Lower lobe of right lung (tissue), 2 donors: ENCODE measurements at regions not wholly inside any gene's neighbourhood (a gene's known extent, or its start where the extent isn't known, plus 50 kb on each side); places are given as distances from the start of the nearest gene placed in this dataset.
A peak's percentile ranks its signal among the peaks of the same experiment; 100 is the strongest.

Experiments
- ATAC-seq, 2 donors: fragments of 200-7000 bp; cut with Tn5 transposase; one replicate each; pipeline ENCODE4 v1.9.1; 2020 to 2022; ENCODE audit warnings: mild to moderate bottlenecking in 2 of 2, moderate library complexity in 2 of 2
- DNase-seq: peaks from one replicate; pipeline ENCODE4 v3.0.0-alpha.2; 2020
- H3K27ac ChIP-seq: fragments of 200-600 bp; one replicate; pipeline ENCODE4 v1.8.0; 2022
- H3K27me3 ChIP-seq: fragments of 200-600 bp; one replicate; pipeline ENCODE4 v1.8.0; 2022; ENCODE audit warnings: low read depth
- H3K36me3 ChIP-seq: fragments of 200-600 bp; one replicate; pipeline ENCODE4 v1.8.0; 2022; ENCODE audit warnings: mild to moderate bottlenecking
- H3K4me1 ChIP-seq: fragments of 200-600 bp; one replicate; pipeline ENCODE4 v1.8.0; 2022
- H3K4me3 ChIP-seq: fragments of 200-600 bp; one replicate; pipeline ENCODE4 v1.8.0; 2022; ENCODE audit warnings: mild to moderate bottlenecking
- H3K9me3 ChIP-seq: fragments of 200-600 bp; one replicate; pipeline ENCODE4 v1.8.0; 2022
- intact Hi-C: fragments of 100-400 bp; cut with DNase I; formaldehyde crosslinking; loops from one replicate; pipeline ENCODE4 v1.11.0; 2022
- TF ChIP-seq, protein P1 (sequence below): fragments of 200-600 bp; IDR thresholded peaks from one replicate; pipeline ENCODE4 v1.8.0; 2022; ENCODE audit warnings: antibody characterized with exemption, mild to moderate bottlenecking
- donor health status: DM: no; HTN: yes; CAD: no; lungs with severe emphysema.

- no peak overlapping the region for H3K27ac ChIP-seq
- no peak overlapping the region for H3K4me3 ChIP-seq
- no peaks in the 10 kb centered on the region for H3K4me1 ChIP-seq
- H3K36me3 ChIP-seq = no peaks in the 10 kb centered on the region
- H3K9me3 ChIP-seq = no peaks in the 10 kb centered on the region
- intact Hi-C loops = no loop called here
- TF ChIP-seq, protein P1, sequence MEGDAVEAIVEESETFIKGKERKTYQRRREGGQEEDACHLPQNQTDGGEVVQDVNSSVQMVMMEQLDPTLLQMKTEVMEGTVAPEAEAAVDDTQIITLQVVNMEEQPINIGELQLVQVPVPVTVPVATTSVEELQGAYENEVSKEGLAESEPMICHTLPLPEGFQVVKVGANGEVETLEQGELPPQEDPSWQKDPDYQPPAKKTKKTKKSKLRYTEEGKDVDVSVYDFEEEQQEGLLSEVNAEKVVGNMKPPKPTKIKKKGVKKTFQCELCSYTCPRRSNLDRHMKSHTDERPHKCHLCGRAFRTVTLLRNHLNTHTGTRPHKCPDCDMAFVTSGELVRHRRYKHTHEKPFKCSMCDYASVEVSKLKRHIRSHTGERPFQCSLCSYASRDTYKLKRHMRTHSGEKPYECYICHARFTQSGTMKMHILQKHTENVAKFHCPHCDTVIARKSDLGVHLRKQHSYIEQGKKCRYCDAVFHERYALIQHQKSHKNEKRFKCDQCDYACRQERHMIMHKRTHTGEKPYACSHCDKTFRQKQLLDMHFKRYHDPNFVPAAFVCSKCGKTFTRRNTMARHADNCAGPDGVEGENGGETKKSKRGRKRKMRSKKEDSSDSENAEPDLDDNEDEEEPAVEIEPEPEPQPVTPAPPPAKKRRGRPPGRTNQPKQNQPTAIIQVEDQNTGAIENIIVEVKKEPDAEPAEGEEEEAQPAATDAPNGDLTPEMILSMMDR = no peak
- DNase-seq (no peak), ATAC-seq (no peak)
- H3K27me3 ChIP-seq = no peaks in the 10 kb centered on the region
Observed at GRCh38 chr11:26204839-26205238, 127.1 kb upstream of the ANO3 start.

DNA sequence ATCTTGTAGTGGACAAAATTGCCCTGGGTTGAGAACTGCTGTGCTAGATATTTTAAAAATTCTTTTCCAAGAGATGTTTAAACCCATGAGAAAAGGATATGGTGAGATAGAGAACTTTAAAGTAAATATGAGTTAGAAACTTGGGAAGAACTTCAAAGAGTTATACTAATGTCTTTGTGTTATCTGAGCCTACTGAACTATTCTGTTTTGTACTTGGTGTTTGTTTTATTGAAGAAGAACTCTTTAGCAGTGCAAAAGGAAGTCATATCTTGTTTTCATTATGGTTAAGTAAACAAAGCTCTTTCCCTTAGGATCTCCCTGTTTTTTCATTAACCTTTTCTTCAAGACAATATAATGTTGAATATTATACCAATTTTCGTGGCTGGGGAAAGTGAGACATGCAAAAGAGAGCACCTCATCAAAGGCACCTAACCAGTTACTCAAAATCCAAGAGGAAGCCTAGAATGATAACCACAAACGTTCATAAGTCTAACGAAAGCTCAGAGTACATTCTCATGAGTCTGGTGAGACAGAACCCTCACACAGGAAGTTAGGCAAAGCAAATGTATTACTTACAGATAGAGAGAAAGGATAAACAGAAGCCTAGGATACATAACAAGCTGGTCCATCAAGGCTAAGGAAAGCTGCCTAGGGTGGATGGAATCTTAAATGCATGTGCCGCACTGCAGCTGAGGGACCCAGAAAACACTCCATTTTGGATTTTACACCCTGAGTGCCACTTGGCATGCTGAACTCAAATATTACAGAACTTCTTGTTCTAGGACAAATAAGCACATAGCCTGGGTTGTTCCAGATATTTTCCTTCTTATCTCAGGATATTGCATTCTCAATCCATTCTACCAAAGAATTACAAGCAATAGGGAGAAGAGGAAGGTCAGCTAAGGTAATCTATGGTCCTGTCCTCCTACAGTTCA, 112.5 kb upstream of the ANO3 start:
- intact Hi-C loops = loop anchor here (10.0 kb wide), 1 partner anchor 235 kb away; no protein-coding TSS in a partner anchor
- TF ChIP-seq, protein P1 = no peak
- no peak for DNase-seq
- Histone ChIP-seq H3K27me3 (no peaks in the 10 kb centered on the region), H3K27ac (peak overlapping the region; percentile 5), H3K4me1 (peaks cover 9% of the 10 kb centered on the region), H3K4me3 (no peak overlapping the region), H3K36me3 (no peaks in the 10 kb centered on the region), H3K9me3 (no peaks in the 10 kb centered on the region)
- peak; percentile 65 to 80 for ATAC-seq

DNA sequence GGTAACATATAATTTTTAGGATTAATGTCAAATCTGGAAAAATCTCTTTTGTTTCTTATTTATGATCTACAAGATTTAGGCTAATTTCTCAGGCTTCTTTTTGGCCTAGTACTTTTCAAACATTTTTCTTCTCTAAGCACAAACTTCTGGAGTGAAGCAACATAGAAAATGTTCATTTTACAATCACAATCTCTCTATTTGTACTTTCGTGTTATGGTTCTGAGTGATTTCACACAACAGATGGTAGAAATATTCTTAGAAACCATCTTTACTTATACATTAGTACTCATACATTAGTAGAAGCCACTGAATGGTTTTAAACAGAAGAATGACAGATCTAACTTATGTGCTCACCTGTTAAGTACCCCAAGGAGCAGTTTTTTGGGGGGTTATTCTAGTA, 106.3 kb upstream of the ANO3 start:
- DNase-seq (no peak), ATAC-seq (no peak)
- no peak overlapping the region for H3K27ac ChIP-seq
- H3K4me3 ChIP-seq = no peak overlapping the region
- H3K27me3 ChIP-seq = no peaks in the 10 kb centered on the region
- H3K4me1 ChIP-seq = no peaks in the 10 kb centered on the region
- TF ChIP-seq, protein P1 = no peak
- intact Hi-C loops = loop anchor here (10.0 kb wide), 1 partner anchor 241 kb away; no protein-coding TSS in a partner anchor
- no peaks in the 10 kb centered on the region for H3K9me3 ChIP-seq
- H3K36me3 ChIP-seq = no peaks in the 10 kb centered on the region

GRCh38 chr11:26227301-26227746, 104.6 kb upstream of the ANO3 start:
- no peak for DNase-seq
- Histone ChIP-seq H3K4me1 (no peaks in the 10 kb centered on the region), H3K9me3 (no peaks in the 10 kb centered on the region), H3K27me3 (no peaks in the 10 kb centered on the region), H3K36me3 (no peaks in the 10 kb centered on the region), H3K4me3 (no peak overlapping the region), H3K27ac (no peak overlapping the region)
- intact Hi-C loops = loop anchor here (10.0 kb wide), 1 partner anchor 243 kb away; no protein-coding TSS in a partner anchor
- TF ChIP-seq, protein P1 = peak; percentile 54
- peak; percentile 52 to 72 for ATAC-seq

DNA sequence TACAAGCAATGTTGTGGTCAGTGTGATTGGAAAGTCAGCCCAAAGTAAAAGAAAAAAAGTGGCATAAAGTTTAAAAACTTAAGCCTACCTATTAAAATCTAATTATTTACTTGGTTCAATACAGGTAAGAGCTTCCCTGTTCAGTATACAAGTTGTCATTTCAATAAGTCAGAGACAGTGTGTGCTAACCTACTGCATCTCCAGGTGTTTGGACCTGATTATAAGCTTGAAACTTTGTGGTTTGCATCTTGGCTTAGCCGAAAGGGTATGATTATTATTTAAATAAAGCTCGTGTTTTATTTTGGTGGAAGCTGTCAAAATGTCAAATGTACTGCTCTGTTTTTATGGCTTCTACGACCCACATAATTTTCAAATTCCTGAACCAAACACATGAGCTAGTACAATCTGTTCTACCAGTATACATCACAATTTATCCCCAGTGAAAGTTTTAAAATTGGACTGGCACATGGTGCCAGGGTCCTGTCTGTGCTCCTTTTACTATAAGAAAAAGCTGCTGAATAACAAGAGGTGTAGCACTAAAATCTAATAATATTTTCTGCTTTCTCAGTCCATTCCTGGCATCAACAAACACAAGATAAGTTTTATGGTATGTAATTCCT, 103.9 kb upstream of the ANO3 start:
- H3K27me3 ChIP-seq = no peaks in the 10 kb centered on the region
- no peaks in the 10 kb centered on the region for H3K36me3 ChIP-seq
- H3K9me3 ChIP-seq = no peaks in the 10 kb centered on the region
- no peak overlapping the region for H3K4me3 ChIP-seq
- no peak for ATAC-seq
- H3K4me1 ChIP-seq = no peaks in the 10 kb centered on the region
- H3K27ac ChIP-seq = no peak overlapping the region
- no peak for DNase-seq
- intact Hi-C loops = loop anchor here (10.0 kb wide), 1 partner anchor 243 kb away; no protein-coding TSS in a partner anchor
- TF ChIP-seq, protein P1 = no peak
